NCI-H2227 treated with DMSO at 0.1 percent for 48 hours (cell line): ENCODE measurements at regions not wholly inside any gene's neighbourhood (a gene's known extent, or its start where the extent isn't known, plus 50 kb on each side); places are given as distances from the start of the nearest gene placed in this dataset.
A peak's percentile ranks its signal among the peaks of the same experiment; 100 is the strongest.

Experiments used
- DNase-seq: peaks from one replicate; lab custom pipeline; 2025; lab: John Stamatoyannopoulos, UW

GRCh38 chr14:95466506-95466905, 49.9 kb downstream of the SYNE3 start:
- DNase-seq = no peak

GRCh38 chr14:95465936-95466335, 50.5 kb downstream of the SYNE3 start:
- no peak for DNase-seq

GRCh38 chr14:95465358-95465757, 51.1 kb downstream of the SYNE3 start:
- no peak for DNase-seq

- no peak for DNase-seq
Measured at GRCh38 chr14:95464514-95464913, 51.9 kb downstream of the SYNE3 start.

- DNase-seq = no peak
Measured at GRCh38 chr14:95464103-95464502, 52.3 kb downstream of the SYNE3 start.

GRCh38 chr14:95463171-95463901, 53.1 kb downstream of the SYNE3 start:
- DNase-seq = no peak

- no peak for DNase-seq
Measured at GRCh38 chr14:95462491-95462890, 54.0 kb downstream of the SYNE3 start.

- DNase-seq = peak; percentile 80
Measured at GRCh38 chr14:95460647-95461478, 55.6 kb downstream of the SYNE3 start.

- DNase-seq = no peak
Measured at GRCh38 chr14:95458906-95459305, 57.5 kb downstream of the SYNE3 start.

GRCh38 chr14:95458459-95458858, 58.0 kb downstream of the SYNE3 start:
- no peak for DNase-seq

GRCh38 chr14:95456281-95456680, 60.2 kb downstream of the SYNE3 start:
- no peak for DNase-seq

GRCh38 chr14:95455246-95455645, 61.2 kb downstream of the SYNE3 start:
- no peak for DNase-seq

GRCh38 chr14:95453713-95453980, 62.8 kb downstream of the SYNE3 start:
- DNase-seq = no peak

GRCh38 chr14:95452893-95453712, 63.3 kb downstream of the SYNE3 start:
- no peak for DNase-seq

GRCh38 chr14:95452176-95452892, 64.1 kb downstream of the SYNE3 start:
- DNase-seq = no peak

- no peak for DNase-seq
Measured at GRCh38 chr14:95449131-95449530, 67.3 kb downstream of the SYNE3 start.

- no peak for DNase-seq
Measured at GRCh38 chr14:95446470-95446869, 70.0 kb downstream of the SYNE3 start.

GRCh38 chr14:95445676-95446075, 70.8 kb downstream of the SYNE3 start:
- DNase-seq = peak; percentile 48

- DNase-seq = peak; percentile 48
Measured at GRCh38 chr14:95445161-95445560, 71.3 kb downstream of the SYNE3 start.

GRCh38 chr14:95444132-95445129, 72.0 kb downstream of the SYNE3 start:
- no peak for DNase-seq

- peak; percentile 70 for DNase-seq
Measured at GRCh38 chr14:95442633-95443021, 73.8 kb downstream of the SYNE3 start.
